HepG2 (cell line): ENCODE measurements at regions not wholly inside any gene's neighbourhood (a gene's known extent, or its start where the extent isn't known, plus 50 kb on each side); places are given as distances from the start of the nearest gene placed in this dataset.

Experiments
- ELF3 ChIP-seq: IDR thresholded peaks from 2 replicates; pipeline ENCODE4 v1.6.1; 2016; ENCODE audit warnings: missing genetic modification reagents, missing compliant biosample characterization
- HOXA9 ChIP-seq: sonication (generic); formaldehyde crosslinking; IDR thresholded peaks from 2 replicates; pipeline ENCODE4 v1.8.1; 2022; ENCODE audit warnings: missing genetic modification reagents, mild to moderate bottlenecking, moderate library complexity, borderline replicate concordance
- KAT2B ChIP-seq: fragments of 150-350 bp; IDR thresholded peaks from 2 replicates; pipeline ENCODE4 v1.6.1; 2014; ENCODE audit warnings: low read depth, low read length, borderline replicate concordance
- MAFK ChIP-seq, 2 experiments: IDR thresholded peaks in 1 of 2; conservative IDR thresholded peaks in 1 of 2; 2 replicates each; pipeline ENCODE4 v1.6.1; 2011; ENCODE audit warnings: improper control_type of control experiment in 2 of 2, low read length in 2 of 2
- POGK ChIP-seq: sonication (generic); formaldehyde crosslinking; conservative IDR thresholded peaks from 2 replicates; pipeline ENCODE4 v1.8.0; 2022; ENCODE audit warnings: mild to moderate bottlenecking, moderate library complexity, missing genetic modification reagents
- SCMH1 ChIP-seq: sonication (generic); formaldehyde crosslinking; IDR thresholded peaks from 2 replicates; pipeline ENCODE4 v1.9.0; 2021; ENCODE audit warnings: missing genetic modification reagents, mild to moderate bottlenecking, borderline replicate concordance
- SP4 ChIP-seq: sonication (generic); formaldehyde crosslinking; IDR thresholded peaks from 2 replicates; pipeline ENCODE4 v1.8.1; 2023; ENCODE audit warnings: mild to moderate bottlenecking, missing genetic modification reagents
- ZNF34 ChIP-seq: sonication (generic); formaldehyde crosslinking; IDR thresholded peaks from 2 replicates; pipeline ENCODE4 v1.4.0; 2020; ENCODE audit warnings: mild to moderate bottlenecking, missing genetic modification reagents, borderline replicate concordance
- ZNF691 ChIP-seq: sonication (generic); formaldehyde crosslinking; IDR thresholded peaks from 2 replicates; pipeline ENCODE4 v1.4.0; 2020; ENCODE audit warnings: missing genetic modification reagents, low read depth, mild to moderate bottlenecking, borderline replicate concordance
- ZNF749 ChIP-seq: sonication (generic); formaldehyde crosslinking; IDR thresholded peaks from 2 replicates; pipeline ENCODE4 v1.8.0; 2022; ENCODE audit warnings: mild to moderate bottlenecking, missing genetic modification reagents, moderate library complexity, borderline replicate concordance
- TF ChIP-seq, protein P1 (sequence below): sonication (generic); formaldehyde crosslinking; IDR thresholded peaks from 2 replicates; pipeline ENCODE4 v1.4.0; 2020; ENCODE audit warnings: missing genetic modification reagents, borderline replicate concordance
- TF ChIP-seq, protein P2 (sequence below): sonication (generic); formaldehyde crosslinking; IDR thresholded peaks from 2 replicates; pipeline ENCODE4 v1.4.0; 2020; ENCODE audit warnings: low read depth, missing genetic modification reagents
- TF ChIP-seq, protein P3 (sequence below): IDR thresholded peaks from 2 replicates; pipeline ENCODE4 v1.6.1; 2016; ENCODE audit warnings: low read depth, borderline replicate concordance
- TF ChIP-seq, protein P4 (sequence below), 2 experiments: sonication (generic) in 1 of 2; formaldehyde crosslinking in 1 of 2; IDR thresholded peaks; 2 replicates each; pipeline versions ENCODE4 v1.6.1 to v1.9.0; 2014 to 2022; ENCODE audit warnings: antibody characterized with exemption in 1 of 2, borderline replicate concordance in 1 of 2, inconsistent platforms in 1 of 2, low read depth in 1 of 2, missing genetic modification reagents in 1 of 2

GRCh38 chr2:8611700-8612099 is 70.2 kb upstream of the ID2 start (continued):
- peak; percentile 58; the same call in 1 of the 2 replicates for TF ChIP-seq HOXA9
- TF ChIP-seq MAFK (conservative IDR thresholded peaks at IDR 0.05 in 1 of 2, IDR thresholded peaks at IDR 0.05 in 1 of 2; ENCODE audit: low read length in 2 of 2), result no peak
- TF ChIP-seq ELF3 (CRISPR knock-in tag), result peak; percentile 64
- TF ChIP-seq, protein P1, sequence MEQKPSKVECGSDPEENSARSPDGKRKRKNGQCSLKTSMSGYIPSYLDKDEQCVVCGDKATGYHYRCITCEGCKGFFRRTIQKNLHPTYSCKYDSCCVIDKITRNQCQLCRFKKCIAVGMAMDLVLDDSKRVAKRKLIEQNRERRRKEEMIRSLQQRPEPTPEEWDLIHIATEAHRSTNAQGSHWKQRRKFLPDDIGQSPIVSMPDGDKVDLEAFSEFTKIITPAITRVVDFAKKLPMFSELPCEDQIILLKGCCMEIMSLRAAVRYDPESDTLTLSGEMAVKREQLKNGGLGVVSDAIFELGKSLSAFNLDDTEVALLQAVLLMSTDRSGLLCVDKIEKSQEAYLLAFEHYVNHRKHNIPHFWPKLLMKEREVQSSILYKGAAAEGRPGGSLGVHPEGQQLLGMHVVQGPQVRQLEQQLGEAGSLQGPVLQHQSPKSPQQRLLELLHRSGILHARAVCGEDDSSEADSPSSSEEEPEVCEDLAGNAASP (CRISPR knock-in tag), result peak; percentile 81
- TF ChIP-seq ZNF749 (CRISPR knock-in tag), result no peak; the same call in 1 of the 2 replicates
- no peak for TF ChIP-seq SP4 (CRISPR knock-in tag)
- TF ChIP-seq, protein P2, sequence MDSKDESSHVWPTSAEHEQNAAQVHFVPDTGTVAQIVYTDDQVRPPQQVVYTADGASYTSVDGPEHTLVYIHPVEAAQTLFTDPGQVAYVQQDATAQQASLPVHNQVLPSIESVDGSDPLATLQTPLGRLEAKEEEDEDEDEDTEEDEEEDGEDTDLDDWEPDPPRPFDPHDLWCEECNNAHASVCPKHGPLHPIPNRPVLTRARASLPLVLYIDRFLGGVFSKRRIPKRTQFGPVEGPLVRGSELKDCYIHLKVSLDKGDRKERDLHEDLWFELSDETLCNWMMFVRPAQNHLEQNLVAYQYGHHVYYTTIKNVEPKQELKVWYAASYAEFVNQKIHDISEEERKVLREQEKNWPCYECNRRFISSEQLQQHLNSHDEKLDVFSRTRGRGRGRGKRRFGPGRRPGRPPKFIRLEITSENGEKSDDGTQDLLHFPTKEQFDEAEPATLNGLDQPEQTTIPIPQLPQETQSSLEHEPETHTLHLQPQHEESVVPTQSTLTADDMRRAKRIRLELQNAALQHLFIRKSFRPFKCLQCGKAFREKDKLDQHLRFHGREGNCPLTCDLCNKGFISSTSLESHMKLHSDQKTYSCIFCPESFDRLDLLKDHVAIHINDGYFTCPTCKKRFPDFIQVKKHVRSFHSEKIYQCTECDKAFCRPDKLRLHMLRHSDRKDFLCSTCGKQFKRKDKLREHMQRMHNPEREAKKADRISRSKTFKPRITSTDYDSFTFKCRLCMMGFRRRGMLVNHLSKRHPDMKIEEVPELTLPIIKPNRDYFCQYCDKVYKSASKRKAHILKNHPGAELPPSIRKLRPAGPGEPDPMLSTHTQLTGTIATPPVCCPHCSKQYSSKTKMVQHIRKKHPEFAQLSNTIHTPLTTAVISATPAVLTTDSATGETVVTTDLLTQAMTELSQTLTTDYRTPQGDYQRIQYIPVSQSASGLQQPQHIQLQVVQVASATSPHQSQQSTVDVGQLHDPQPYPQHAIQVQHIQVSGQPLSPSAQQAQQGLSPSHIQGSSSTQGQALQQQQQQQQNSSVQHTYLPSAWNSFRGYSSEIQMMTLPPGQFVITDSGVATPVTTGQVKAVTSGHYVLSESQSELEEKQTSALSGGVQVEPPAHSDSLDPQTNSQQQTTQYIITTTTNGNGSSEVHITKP, result 0 out of 2 replicates have a peak, but pooled peaks have one; percentile 35
- no peak for TF ChIP-seq ZNF34 (CRISPR knock-in tag)
- TF ChIP-seq, protein P3, sequence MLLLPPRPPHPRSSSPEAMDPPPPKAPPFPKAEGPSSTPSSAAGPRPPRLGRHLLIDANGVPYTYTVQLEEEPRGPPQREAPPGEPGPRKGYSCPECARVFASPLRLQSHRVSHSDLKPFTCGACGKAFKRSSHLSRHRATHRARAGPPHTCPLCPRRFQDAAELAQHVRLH (CRISPR knock-in tag), result peak; percentile 63; the same call in 1 of the 2 replicates
- TF ChIP-seq SCMH1 (CRISPR knock-in tag), result no peak
- TF ChIP-seq, protein P4, sequence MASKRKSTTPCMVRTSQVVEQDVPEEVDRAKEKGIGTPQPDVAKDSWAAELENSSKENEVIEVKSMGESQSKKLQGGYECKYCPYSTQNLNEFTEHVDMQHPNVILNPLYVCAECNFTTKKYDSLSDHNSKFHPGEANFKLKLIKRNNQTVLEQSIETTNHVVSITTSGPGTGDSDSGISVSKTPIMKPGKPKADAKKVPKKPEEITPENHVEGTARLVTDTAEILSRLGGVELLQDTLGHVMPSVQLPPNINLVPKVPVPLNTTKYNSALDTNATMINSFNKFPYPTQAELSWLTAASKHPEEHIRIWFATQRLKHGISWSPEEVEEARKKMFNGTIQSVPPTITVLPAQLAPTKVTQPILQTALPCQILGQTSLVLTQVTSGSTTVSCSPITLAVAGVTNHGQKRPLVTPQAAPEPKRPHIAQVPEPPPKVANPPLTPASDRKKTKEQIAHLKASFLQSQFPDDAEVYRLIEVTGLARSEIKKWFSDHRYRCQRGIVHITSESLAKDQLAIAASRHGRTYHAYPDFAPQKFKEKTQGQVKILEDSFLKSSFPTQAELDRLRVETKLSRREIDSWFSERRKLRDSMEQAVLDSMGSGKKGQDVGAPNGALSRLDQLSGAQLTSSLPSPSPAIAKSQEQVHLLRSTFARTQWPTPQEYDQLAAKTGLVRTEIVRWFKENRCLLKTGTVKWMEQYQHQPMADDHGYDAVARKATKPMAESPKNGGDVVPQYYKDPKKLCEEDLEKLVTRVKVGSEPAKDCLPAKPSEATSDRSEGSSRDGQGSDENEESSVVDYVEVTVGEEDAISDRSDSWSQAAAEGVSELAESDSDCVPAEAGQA (IDR thresholded peaks at IDR 0.05; ENCODE audit: low read depth), result no peak
- TF ChIP-seq, protein P4 (CRISPR knock-in tag; IDR thresholded peaks at IDR 0.05; ENCODE audit: borderline replicate concordance), result no peak
- TF ChIP-seq ZNF691 (CRISPR knock-in tag), result no peak; the same call in 1 of the 2 replicates
- TF ChIP-seq KAT2B, result no peak
- no peak for TF ChIP-seq POGK (CRISPR knock-in tag)
